Peyer's patch (tissue), 4 donors: ENCODE measurements at regions not wholly inside any gene's neighbourhood (a gene's known extent, or its start where the extent isn't known, plus 50 kb on each side); places are given as distances from the start of the nearest gene placed in this dataset.
"Not testable (repeated sequence)": the region's sequence is repeated elsewhere in the genome, so short reads cannot be mapped to it uniquely, and the experiment has no call there.

ENCODE experiments used
- DNase-seq, 3 donors: peaks; one replicate each; pipeline ENCODE4 v3.0.0-alpha.2; 2017 to 2019
- H3K27ac ChIP-seq, 4 donors: fragments of 200-600 bp; sonication (generic); one replicate each; pipeline ENCODE4 v1.5.1; 2016 to 2019
- H3K27me3 ChIP-seq, 2 donors: fragments of 200-600 bp; sonication (generic); one replicate each; pipeline ENCODE4 v1.5.1; 2019
- H3K36me3 ChIP-seq, 3 donors: fragments of 200-600 bp; sonication (generic); one replicate each; pipeline ENCODE4 v1.5.1; 2016 to 2019
- H3K4me1 ChIP-seq, 4 donors: fragments of 200-600 bp; sonication (generic); one replicate each; pipeline ENCODE4 v1.5.1; 2016 to 2019
- H3K4me3 ChIP-seq, 4 donors: fragments of 200-600 bp; sonication (generic); 1 replicate in 3 of 4; 2 replicates in 1 of 4; pipeline ENCODE4 v1.5.1; 2016 to 2019; ENCODE audit warnings: mild to moderate bottlenecking in 1 of 4
- H3K9me3 ChIP-seq, 4 donors: fragments of 200-600 bp; sonication (generic); one replicate each; pipeline ENCODE4 v1.5.1; 2016 to 2019; ENCODE audit warnings: mild to moderate bottlenecking in 1 of 4
- CTCF ChIP-seq, 6 experiments: fragments of 450-650 bp in 4 of 6; fragments of 200-600 bp in 2 of 6; sonication (generic) in 1 of 6; IDR thresholded peaks; one replicate each; pipeline ENCODE4 v1.5.1; 2017 to 2019; ENCODE audit warnings: antibody characterized with exemption in 6 of 6, mild to moderate bottlenecking in 3 of 6, moderate library complexity in 1 of 6
- POLR2A ChIP-seq, 2 donors: fragments of 450-650 bp; IDR thresholded peaks; one replicate each; pipeline ENCODE4 v1.5.1; 2017; ENCODE audit warnings: antibody characterized with exemption in 2 of 2, mild to moderate bottlenecking in 2 of 2, moderate library complexity in 2 of 2

DNA sequence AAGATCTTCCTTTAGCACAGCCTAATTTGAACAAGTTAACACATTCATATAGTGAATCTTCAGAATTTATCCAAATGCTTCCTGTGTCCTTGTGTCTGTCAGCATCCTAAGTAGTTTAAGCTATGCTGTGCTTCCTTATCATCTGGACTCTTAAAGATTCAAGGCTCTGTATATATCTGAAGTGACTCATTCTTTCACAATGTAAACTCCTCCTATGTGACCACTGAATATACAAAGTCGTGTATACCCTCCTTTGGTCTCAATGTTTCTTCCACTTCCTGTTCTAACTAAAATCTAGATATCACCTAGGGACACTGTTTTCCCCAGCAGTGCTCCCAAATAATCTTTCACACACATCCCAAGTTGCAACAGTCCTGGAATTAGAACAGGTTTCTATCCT lies 935.7 kb upstream of the NUDT12 start:
- DNase-seq = no peak
- no peaks in the 10 kb centered on the region for H3K36me3 ChIP-seq
- H3K4me3 ChIP-seq = no peak overlapping the region
- H3K4me1 ChIP-seq = no peaks in the 10 kb centered on the region
- H3K27me3 ChIP-seq = no peaks in the 10 kb centered on the region
- no peak overlapping the region for H3K27ac ChIP-seq
- no peaks in the 10 kb centered on the region for H3K9me3 ChIP-seq
- TF ChIP-seq CTCF (IDR thresholded peaks at IDR 0.05) (no peak), POLR2A (IDR thresholded peaks at IDR 0.05) (no peak)

GRCh38 chr5:104494083-104494482 lies 931.5 kb upstream of the NUDT12 start:
- no peaks in the 10 kb centered on the region for H3K27me3 ChIP-seq
- no peaks in the 10 kb centered on the region for H3K36me3 ChIP-seq
- no peaks in the 10 kb centered on the region for H3K4me1 ChIP-seq
- H3K27ac ChIP-seq = no peak overlapping the region
- H3K9me3 ChIP-seq = no peaks in the 10 kb centered on the region
- DNase-seq = no peak
- no peak for TF ChIP-seq POLR2A (IDR thresholded peaks at IDR 0.05)
- no peak for TF ChIP-seq CTCF (IDR thresholded peaks at IDR 0.05)
- H3K4me3 ChIP-seq = no peak overlapping the region

DNA sequence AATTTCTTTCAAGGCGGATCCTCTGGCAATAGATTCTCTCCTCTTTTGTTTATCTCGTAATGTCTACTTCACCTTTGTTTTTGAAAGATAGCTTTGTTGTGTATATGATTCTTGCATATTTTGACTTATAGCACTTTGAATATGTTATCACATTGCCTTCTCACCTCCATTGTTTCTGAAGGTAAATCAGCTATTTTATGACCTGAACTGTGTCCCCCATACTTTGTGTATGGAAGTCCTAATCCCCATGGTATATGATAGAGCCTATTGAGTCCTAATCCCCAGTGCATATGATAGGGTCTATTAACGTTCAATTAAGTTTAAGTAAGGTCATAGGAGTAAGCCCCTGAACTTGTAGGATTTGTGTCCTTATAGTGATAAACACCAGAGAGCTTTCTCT lies 910.2 kb upstream of the NUDT12 start:
- no peaks in the 10 kb centered on the region for H3K9me3 ChIP-seq
- no peak for DNase-seq
- TF ChIP-seq POLR2A (IDR thresholded peaks at IDR 0.05) (no peak), CTCF (IDR thresholded peaks at IDR 0.05) (no peak)
- no peaks in the 10 kb centered on the region for H3K27me3 ChIP-seq
- no peak overlapping the region for H3K4me3 ChIP-seq
- no peaks in the 10 kb centered on the region for H3K36me3 ChIP-seq
- H3K27ac ChIP-seq = no peak overlapping the region
- no peaks in the 10 kb centered on the region for H3K4me1 ChIP-seq

DNA sequence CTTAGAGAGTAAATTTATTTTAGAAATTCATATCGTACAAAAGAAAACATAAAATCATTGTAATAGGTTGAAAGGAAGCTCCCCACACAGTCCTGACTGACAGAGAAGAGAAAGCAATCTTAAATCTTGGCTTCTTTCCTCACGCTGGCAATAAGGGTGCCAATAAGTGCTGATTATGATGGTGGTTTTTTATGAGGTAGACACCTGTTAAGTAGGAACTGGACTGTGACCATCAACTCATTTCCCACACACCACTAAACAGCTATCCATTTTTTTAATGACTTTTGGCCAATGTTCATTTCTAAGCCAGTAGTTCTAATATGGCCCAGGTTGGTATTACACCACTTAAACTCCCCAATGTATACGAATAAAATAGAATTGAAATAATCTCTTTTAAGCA lies 893.5 kb upstream of the NUDT12 start:
- Histone ChIP-seq H3K4me3 (no peak overlapping the region), H3K9me3 (peaks cover 0 to 3% (median 0%) of the 10 kb centered on the region in 4 donors), H3K36me3 (no peaks in the 10 kb centered on the region), H3K27ac (no peak overlapping the region), H3K27me3 (no peaks in the 10 kb centered on the region), H3K4me1 (no peaks in the 10 kb centered on the region)
- no peak for TF ChIP-seq CTCF (IDR thresholded peaks at IDR 0.05)
- no peak for TF ChIP-seq POLR2A (IDR thresholded peaks at IDR 0.05)
- DNase-seq = no peak

- Histone ChIP-seq H3K27ac (no peak overlapping the region), H3K9me3 (no peaks in the 10 kb centered on the region), H3K27me3 (no peaks in the 10 kb centered on the region), H3K4me1 (no peaks in the 10 kb centered on the region), H3K4me3 (no peak overlapping the region), H3K36me3 (no peaks in the 10 kb centered on the region)
- DNase-seq = no peak
- no peak for TF ChIP-seq CTCF (IDR thresholded peaks at IDR 0.05)
- TF ChIP-seq POLR2A (IDR thresholded peaks at IDR 0.05) = no peak
Observed at GRCh38 chr5:104452550-104452949, 890.0 kb upstream of the NUDT12 start.

GRCh38 chr5:104451911-104452310 lies 889.3 kb upstream of the NUDT12 start:
- H3K9me3 ChIP-seq, H3K27ac ChIP-seq, H3K27me3 ChIP-seq, H3K4me1 ChIP-seq, DNase-seq, H3K4me3 ChIP-seq, H3K36me3 ChIP-seq: not testable (repeated sequence)
